Upper lobe of left lung (tissue), 4 donors: ENCODE measurements at regions not wholly inside any gene's neighbourhood (a gene's known extent, or its start where the extent isn't known, plus 50 kb on each side); places are given as distances from the start of the nearest gene placed in this dataset.

Source experiments
- EP300 ChIP-seq, 4 donors: sonication (generic); formaldehyde crosslinking; IDR thresholded peaks; one replicate each; pipeline ENCODE4 v1.5.1; 2017; ENCODE audit warnings: antibody characterized with exemption in 4 of 4, control low read depth in 2 of 4
- POLR2A ChIP-seq, 4 donors: fragments of 450-650 bp; IDR thresholded peaks; one replicate each; pipeline ENCODE4 v1.5.1; 2016 to 2017; ENCODE audit warnings: antibody characterized with exemption in 4 of 4, mild to moderate bottlenecking in 2 of 4
- POLR2AphosphoS5 ChIP-seq, 2 donors: sonication (generic); formaldehyde crosslinking; IDR thresholded peaks; one replicate each; pipeline ENCODE4 v1.5.1; 2017; ENCODE audit warnings: antibody characterized with exemption in 2 of 2
- TF ChIP-seq, protein P1 (sequence below), 6 experiments: fragments of 450-650 bp in 4 of 6; fragments of 200-600 bp in 2 of 6; sonication (generic) in 2 of 6; IDR thresholded peaks; one replicate each; pipeline ENCODE4 v1.5.1; 2016 to 2019; ENCODE audit warnings: antibody characterized with exemption in 6 of 6

DNA sequence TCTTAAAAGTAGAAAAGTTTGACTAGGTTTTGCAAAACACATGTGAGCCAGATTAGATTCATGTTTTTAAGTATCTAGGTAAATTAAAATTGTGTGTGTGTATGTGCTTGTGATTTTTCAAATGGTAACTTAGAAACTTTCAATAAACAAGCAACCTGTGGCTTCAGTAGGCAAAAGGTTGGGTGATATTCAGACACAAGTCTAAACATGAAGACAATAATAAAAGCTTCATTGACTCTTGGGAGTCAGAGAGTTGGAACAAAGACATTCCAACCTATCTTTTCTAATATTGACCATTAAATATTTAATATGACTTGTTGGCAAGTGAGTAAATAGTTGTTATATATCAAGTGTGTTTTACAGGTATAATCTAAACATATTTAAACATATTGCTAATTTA, 1049.6 kb upstream of the ADGRL4 start:
- TF ChIP-seq, protein P1, sequence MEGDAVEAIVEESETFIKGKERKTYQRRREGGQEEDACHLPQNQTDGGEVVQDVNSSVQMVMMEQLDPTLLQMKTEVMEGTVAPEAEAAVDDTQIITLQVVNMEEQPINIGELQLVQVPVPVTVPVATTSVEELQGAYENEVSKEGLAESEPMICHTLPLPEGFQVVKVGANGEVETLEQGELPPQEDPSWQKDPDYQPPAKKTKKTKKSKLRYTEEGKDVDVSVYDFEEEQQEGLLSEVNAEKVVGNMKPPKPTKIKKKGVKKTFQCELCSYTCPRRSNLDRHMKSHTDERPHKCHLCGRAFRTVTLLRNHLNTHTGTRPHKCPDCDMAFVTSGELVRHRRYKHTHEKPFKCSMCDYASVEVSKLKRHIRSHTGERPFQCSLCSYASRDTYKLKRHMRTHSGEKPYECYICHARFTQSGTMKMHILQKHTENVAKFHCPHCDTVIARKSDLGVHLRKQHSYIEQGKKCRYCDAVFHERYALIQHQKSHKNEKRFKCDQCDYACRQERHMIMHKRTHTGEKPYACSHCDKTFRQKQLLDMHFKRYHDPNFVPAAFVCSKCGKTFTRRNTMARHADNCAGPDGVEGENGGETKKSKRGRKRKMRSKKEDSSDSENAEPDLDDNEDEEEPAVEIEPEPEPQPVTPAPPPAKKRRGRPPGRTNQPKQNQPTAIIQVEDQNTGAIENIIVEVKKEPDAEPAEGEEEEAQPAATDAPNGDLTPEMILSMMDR (IDR thresholded peaks at IDR 0.05): no peak
- no peak for TF ChIP-seq POLR2AphosphoS5 (IDR thresholded peaks at IDR 0.05)
- TF ChIP-seq POLR2A (IDR thresholded peaks at IDR 0.05): no peak
- no peak for TF ChIP-seq EP300 (IDR thresholded peaks at IDR 0.05)
